Left lung (tissue), 4 donors: ENCODE measurements at regions not wholly inside any gene's neighbourhood (a gene's known extent, or its start where the extent isn't known, plus 50 kb on each side); places are given as distances from the start of the nearest gene placed in this dataset.

Source experiments
- ATAC-seq: fragments of 200-7000 bp; cut with Tn5 transposase; one replicate; pipeline ENCODE4 v1.9.1; 2020; ENCODE audit warnings: moderate library complexity
- DNase-seq, 4 donors: peaks; one replicate each; pipeline ENCODE4 v3.0.0-alpha.2; 2013 to 2020
- H3K27ac ChIP-seq, 2 donors: fragments of 200-600 bp; sonication (generic) in 1 of 2; one replicate each; pipeline versions ENCODE4 v1.5.0 to v1.8.0; 2020 to 2021
- H3K27me3 ChIP-seq, 2 donors: fragments of 200-600 bp; sonication (generic) in 1 of 2; one replicate each; pipeline versions ENCODE4 v1.5.0 to v1.8.0; 2020 to 2021
- H3K36me3 ChIP-seq, 2 donors: fragments of 200-600 bp; sonication (generic) in 1 of 2; one replicate each; pipeline versions ENCODE4 v1.5.0 to v1.8.0; 2020 to 2021
- H3K4me1 ChIP-seq, 2 donors: fragments of 200-600 bp; one replicate each; pipeline ENCODE4 v1.8.0; 2021
- H3K4me3 ChIP-seq, 2 donors: fragments of 200-600 bp; sonication (generic) in 1 of 2; one replicate each; pipeline versions ENCODE4 v1.5.0 to v1.8.0; 2020 to 2021; ENCODE audit warnings: mild to moderate bottlenecking in 1 of 2
- H3K9me3 ChIP-seq, 2 donors: fragments of 200-600 bp; sonication (generic) in 1 of 2; one replicate each; pipeline versions ENCODE4 v1.5.0 to v1.8.0; 2020 to 2021
- CTCF ChIP-seq, 2 donors: fragments of 200-600 bp; sonication (generic) in 1 of 2; IDR thresholded peaks; one replicate each; pipeline versions ENCODE4 v1.5.0 to v1.8.0; 2021; ENCODE audit warnings: antibody characterized with exemption in 2 of 2
- intact Hi-C, 2 donors: fragments of 100-400 bp; cut with DNase I; formaldehyde crosslinking; loops; one replicate each; pipeline versions ENCODE4 v1.11.2 to v1.14.2; 2022
- donor health status: DM: no; HTN: yes; CAD: no.
- donor health status: DM: no; HTN: no; CAD: no.

GRCh38 chr14:36083317-36083716 lies 93.2 kb downstream of the PTCSC3 start:
- no peak overlapping the region for H3K27ac ChIP-seq
- intact Hi-C loops: no loop called here
- DNase-seq (no peak), ATAC-seq (no peak)
- no peaks in the 10 kb centered on the region for H3K9me3 ChIP-seq
- no peaks in the 10 kb centered on the region for H3K36me3 ChIP-seq
- H3K4me1 ChIP-seq: no peaks in the 10 kb centered on the region
- no peak for TF ChIP-seq CTCF (IDR thresholded peaks at IDR 0.05)
- no peaks in the 10 kb centered on the region for H3K27me3 ChIP-seq
- H3K4me3 ChIP-seq: no peak overlapping the region

GRCh38 chr14:36078080-36078479 lies 98.4 kb downstream of the PTCSC3 start:
- H3K27me3 ChIP-seq: peaks cover 0 to 6% of the 10 kb centered on the region in 2 donors
- no peak for DNase-seq
- no peaks in the 10 kb centered on the region for H3K4me1 ChIP-seq
- no peaks in the 10 kb centered on the region for H3K36me3 ChIP-seq
- intact Hi-C loops: no loop called here
- no peak for TF ChIP-seq CTCF (IDR thresholded peaks at IDR 0.05)
- H3K27ac ChIP-seq: no peak overlapping the region
- ATAC-seq: no peak
- H3K4me3 ChIP-seq: no peak overlapping the region
- no peaks in the 10 kb centered on the region for H3K9me3 ChIP-seq

GRCh38 chr14:36076197-36076596 lies 100.3 kb downstream of the PTCSC3 start:
- Histone ChIP-seq H3K9me3 (no peaks in the 10 kb centered on the region), H3K4me1 (no peaks in the 10 kb centered on the region), H3K4me3 (no peak overlapping the region), H3K27me3 (peaks cover 0 to 6% of the 10 kb centered on the region in 2 donors), H3K36me3 (no peaks in the 10 kb centered on the region), H3K27ac (no peak overlapping the region)
- ATAC-seq: no peak
- intact Hi-C loops: no loop called here
- no peak for DNase-seq
- TF ChIP-seq CTCF (IDR thresholded peaks at IDR 0.05): no peak

- no peak for ATAC-seq
- intact Hi-C loops: no loop called here
Observed at GRCh38 chr14:36075203-36075602, 101.3 kb downstream of the PTCSC3 start.

GRCh38 chr14:36070720-36071043 lies 105.8 kb downstream of the PTCSC3 start:
- intact Hi-C loops: no loop called here
- no peak for TF ChIP-seq CTCF (IDR thresholded peaks at IDR 0.05)
- DNase-seq (no peak), ATAC-seq (no peak)
- Histone ChIP-seq H3K36me3 (no peaks in the 10 kb centered on the region), H3K9me3 (no peaks in the 10 kb centered on the region), H3K4me3 (no peak overlapping the region), H3K27ac (no peak overlapping the region), H3K27me3 (peaks cover 0 to 13% of the 10 kb centered on the region in 2 donors), H3K4me1 (no peaks in the 10 kb centered on the region)

More at GRCh38 chr14:36075203-36075602, 101.3 kb downstream of the PTCSC3 start:
- Histone ChIP-seq H3K36me3 (no peaks in the 10 kb centered on the region), H3K4me3 (no peak overlapping the region), H3K9me3 (no peaks in the 10 kb centered on the region), H3K27ac (no peak overlapping the region), H3K27me3 (peaks cover 0 to 13% of the 10 kb centered on the region in 2 donors), H3K4me1 (no peaks in the 10 kb centered on the region)
- TF ChIP-seq CTCF (IDR thresholded peaks at IDR 0.05): no peak
- DNase-seq: no peak
